Stomach (tissue), 8 donors: ENCODE measurements at regions not wholly inside any gene's neighbourhood (a gene's known extent, or its start where the extent isn't known, plus 50 kb on each side); places are given as distances from the start of the nearest gene placed in this dataset.

Experiments
- DNase-seq, 2 donors: peaks; one replicate each; pipeline versions ENCODE4 v3.0.0 to v3.0.0-alpha.2; 2013 to 2019
- H3K27ac ChIP-seq, 5 donors: fragments of 200-600 bp in 4 of 5; sonication (generic) in 4 of 5; one replicate each; pipeline ENCODE4 v1.5.1; 2013 to 2019; ENCODE audit warnings: mild to moderate bottlenecking in 1 of 5, moderate library complexity in 1 of 5
- H3K27me3 ChIP-seq, 3 donors: fragments of 200-600 bp; sonication (generic); one replicate each; pipeline ENCODE4 v1.5.1; 2017 to 2019; ENCODE audit warnings: mixed run types in 1 of 3
- H3K36me3 ChIP-seq, 4 donors: fragments of 200-600 bp; sonication (generic); 1 replicate in 3 of 4; 2 replicates in 1 of 4; pipeline ENCODE4 v1.5.1; 2016 to 2019
- H3K4me1 ChIP-seq, 4 donors: fragments of 200-600 bp; sonication (generic); one replicate each; pipeline ENCODE4 v1.5.1; 2016 to 2019
- H3K4me3 ChIP-seq, 4 donors: fragments of 200-600 bp; sonication (generic) in 3 of 4; one replicate each; pipeline ENCODE4 v1.5.1; 2016 to 2019; ENCODE audit warnings: mild to moderate bottlenecking in 1 of 4
- H3K9me3 ChIP-seq, 4 donors: fragments of 200-600 bp; sonication (generic); one replicate each; pipeline ENCODE4 v1.5.1; 2016 to 2019
- CTCF ChIP-seq, 7 experiments: fragments of 450-650 bp in 4 of 7; fragments of 200-600 bp in 3 of 7; sonication (generic) in 3 of 7; IDR thresholded peaks; one replicate each; pipeline ENCODE4 v1.5.1; 2016 to 2019; ENCODE audit warnings: antibody characterized with exemption in 7 of 7, control low read depth in 2 of 7, mild to moderate bottlenecking in 1 of 7
- EP300 ChIP-seq: sonication (generic); formaldehyde crosslinking; IDR thresholded peaks from one replicate; pipeline ENCODE4 v1.6.1; 2017; ENCODE audit warnings: antibody characterized with exemption
- POLR2A ChIP-seq, 4 donors: fragments of 450-650 bp; IDR thresholded peaks; one replicate each; pipeline ENCODE4 v1.6.1; 2016; ENCODE audit warnings: antibody characterized with exemption in 4 of 4, control low read depth in 2 of 4, mild to moderate bottlenecking in 1 of 4, moderate library complexity in 1 of 4
- POLR2AphosphoS5 ChIP-seq, 3 donors: sonication (generic); formaldehyde crosslinking; IDR thresholded peaks; one replicate each; pipeline ENCODE4 v1.6.1; 2016; ENCODE audit warnings: antibody characterized with exemption in 3 of 3
- WGBS, 5 donors: extraction: QIAGEN DNeasy Blood & Tissue Kit in 3 of 5; methylation state at CpG; one replicate each; pipeline versions ENCODE4 v1.1.5 to v1.1.7; 2013 to 2018; 5-methylcytosine and 5-hydroxymethylcytosine counted together
- intact Hi-C: fragments of 100-400 bp; cut with DNase I; formaldehyde crosslinking; loops from one replicate; pipeline ENCODE4 v1.15.1; 2023; ENCODE audit warnings: low total_unique reads
- donor health status: healthy with polysubstance abuse.
- donor health status: Bipolar disorder and iron deficiency.
- donor health status: healthy.

- H3K4me3 ChIP-seq = peak overlapping the region; percentile 76 to 94 (median 88)
- H3K27me3 ChIP-seq = no peaks in the 10 kb centered on the region
- H3K36me3 ChIP-seq = peaks cover 28 to 34% (median 30%) of the 10 kb centered on the region in 4 donors
- WGBS, 5 donors = 0 to 4% (median 1%) methylated on average over 14 to 56 of the region's 56 CpGs
- H3K27ac ChIP-seq = peak overlapping the region; percentile 63 to 86 (median 83)
- TF ChIP-seq POLR2AphosphoS5 (IDR thresholded peaks at IDR 0.05) = peak in 2 of 3 donors; percentile 26 to 36
- TF ChIP-seq EP300 = no peak
- peak in 1 of 7 experiments; percentile 11 for TF ChIP-seq CTCF (IDR thresholded peaks at IDR 0.05)
- no peak for TF ChIP-seq POLR2A (IDR thresholded peaks at IDR 0.05)
- peak; percentile 92 to 95 for DNase-seq
- H3K4me1 ChIP-seq = peaks cover 7 to 27% (median 16%) of the 10 kb centered on the region in 4 donors
- intact Hi-C loops = no loop called here
- no peaks in the 10 kb centered on the region for H3K9me3 ChIP-seq
These were observed 172.8 kb upstream of the ZNF267 start for GRCh38 chr16:31700530-31701388.

GRCh38 chr16:31701734-31702133 lies 171.9 kb upstream of the ZNF267 start:
- intact Hi-C loops = no loop called here
- WGBS, 5 donors = 52 to 71% (median 65%) methylated on average over 2 to 3 of the region's 3 CpGs
- Histone ChIP-seq H3K4me3 (peak overlapping the region in 2 of 4 donors; percentile 76 to 89), H3K4me1 (peaks cover 7 to 27% (median 16%) of the 10 kb centered on the region in 4 donors), H3K9me3 (no peaks in the 10 kb centered on the region), H3K36me3 (peaks cover 38 to 44% (median 40%) of the 10 kb centered on the region in 4 donors), H3K27me3 (no peaks in the 10 kb centered on the region), H3K27ac (no peak overlapping the region)
- DNase-seq = no peak
- TF ChIP-seq EP300 (no peak), POLR2A (IDR thresholded peaks at IDR 0.05) (no peak), POLR2AphosphoS5 (IDR thresholded peaks at IDR 0.05) (no peak), CTCF (IDR thresholded peaks at IDR 0.05) (no peak)

- WGBS, 5 donors = 97 to 100% (median 100%) methylated on average over 3 to 5 of the region's 5 CpGs
- Histone ChIP-seq H3K36me3 (peaks cover 48 to 54% (median 51%) of the 10 kb centered on the region in 4 donors), H3K27ac (no peak overlapping the region), H3K4me3 (no peak overlapping the region), H3K9me3 (no peaks in the 10 kb centered on the region), H3K27me3 (no peaks in the 10 kb centered on the region), H3K4me1 (peaks cover 7 to 22% (median 16%) of the 10 kb centered on the region in 4 donors)
- TF ChIP-seq POLR2AphosphoS5 (IDR thresholded peaks at IDR 0.05) (no peak), EP300 (no peak), CTCF (IDR thresholded peaks at IDR 0.05) (no peak), POLR2A (IDR thresholded peaks at IDR 0.05) (no peak)
- intact Hi-C loops = no loop called here
- DNase-seq = no peak
These were observed 170.8 kb upstream of the ZNF267 start for GRCh38 chr16:31702796-31703195.

GRCh38 chr16:31703526-31704128 lies 170.0 kb upstream of the ZNF267 start:
- WGBS, 5 donors = 71 to 96% (median 92%) methylated on average over 5 of the region's 5 CpGs
- Histone ChIP-seq H3K36me3 (peaks cover 52 to 63% (median 59%) of the 10 kb centered on the region in 4 donors), H3K4me3 (no peak overlapping the region), H3K9me3 (no peaks in the 10 kb centered on the region), H3K27me3 (no peaks in the 10 kb centered on the region), H3K4me1 (peaks cover 7 to 22% (median 16%) of the 10 kb centered on the region in 4 donors), H3K27ac (no peak overlapping the region)
- no peak for DNase-seq
- TF ChIP-seq POLR2A (IDR thresholded peaks at IDR 0.05) = no peak
- TF ChIP-seq CTCF (IDR thresholded peaks at IDR 0.05) = no peak
- TF ChIP-seq EP300 = no peak
- no peak for TF ChIP-seq POLR2AphosphoS5 (IDR thresholded peaks at IDR 0.05)
- intact Hi-C loops = no loop called here
